Liver (tissue), 8 donors: ENCODE measurements at regions not wholly inside any gene's neighbourhood (a gene's known extent, or its start where the extent isn't known, plus 50 kb on each side); places are given as distances from the start of the nearest gene placed in this dataset.

Experiments
- DNase-seq: peaks from one replicate; pipeline ENCODE4 v3.0.0-alpha.2; 2017; ENCODE audit warnings: low spot score
- H3K27ac ChIP-seq, 2 donors: one replicate each; pipeline ENCODE4 v1.7.0; 2013; ENCODE audit warnings: inconsistent platforms in 2 of 2, low read length in 2 of 2, control low read depth in 1 of 2, low read depth in 1 of 2, mild to moderate bottlenecking in 1 of 2
- H3K27me3 ChIP-seq, 4 donors: one replicate each; pipeline versions ENCODE4 v1.6.1 to v1.7.0; 2013; ENCODE audit warnings: low read length in 3 of 4, inconsistent platforms in 1 of 4, mild to moderate bottlenecking in 1 of 4, moderate library complexity in 1 of 4; ENCODE audit not compliant: control insufficient read depth in 4 of 4, insufficient read depth in 4 of 4
- H3K36me3 ChIP-seq, 4 donors: one replicate each; pipeline versions ENCODE4 v1.6.1 to v1.7.0; 2013; ENCODE audit warnings: low read length in 3 of 4, mild to moderate bottlenecking in 3 of 4, low read depth in 1 of 4, moderate library complexity in 1 of 4; ENCODE audit not compliant: control insufficient read depth in 4 of 4, insufficient read depth in 3 of 4
- H3K4me1 ChIP-seq, 4 donors: one replicate each; pipeline versions ENCODE4 v1.6.1 to v1.7.0; 2013; ENCODE audit warnings: low read length in 3 of 4, mild to moderate bottlenecking in 3 of 4, moderate library complexity in 1 of 4; ENCODE audit not compliant: control insufficient read depth in 4 of 4, insufficient read depth in 4 of 4
- H3K4me3 ChIP-seq, 3 donors: one replicate each; pipeline versions ENCODE4 v1.6.1 to v1.7.0; 2013; ENCODE audit warnings: low read length in 3 of 3, control low read depth in 1 of 3, low read depth in 1 of 3, mild to moderate bottlenecking in 1 of 3
- H3K9ac ChIP-seq, 2 donors: one replicate each; pipeline ENCODE4 v1.7.0; 2013; ENCODE audit warnings: low read length in 2 of 2, mild to moderate bottlenecking in 2 of 2, moderate library complexity in 2 of 2, control low read depth in 1 of 2, low read depth in 1 of 2
- H3K9me3 ChIP-seq, 4 donors: one replicate each; pipeline versions ENCODE4 v1.6.1 to v1.7.0; 2013; ENCODE audit warnings: low read length in 3 of 4; ENCODE audit not compliant: control insufficient read depth in 4 of 4
- ATF3 ChIP-seq: IDR thresholded peaks from 2 replicates; pipeline ENCODE4 v1.6.1; 2016; ENCODE audit warnings: antibody characterized with exemption
- CTCF ChIP-seq: fragments of 150-350 bp; IDR thresholded peaks from 2 replicates; pipeline ENCODE4 v1.5.1; 2017; ENCODE audit warnings: improper control_type of control experiment, low read depth, low read length; ENCODE audit not compliant: missing input control
- EGR1 ChIP-seq, 2 donors: IDR thresholded peaks; 2 replicates each; pipeline ENCODE4 v1.6.1; 2016 to 2018; ENCODE audit warnings: antibody characterized with exemption in 2 of 2, low read depth in 2 of 2
- FOXA1 ChIP-seq: IDR thresholded peaks from 2 replicates; pipeline ENCODE4 v1.6.1; 2016; ENCODE audit warnings: antibody characterized with exemption
- FOXA2 ChIP-seq: IDR thresholded peaks from 2 replicates; pipeline ENCODE4 v1.6.1; 2016; ENCODE audit warnings: antibody characterized with exemption
- GABPA ChIP-seq, 2 donors: IDR thresholded peaks in 1 of 2; conservative IDR thresholded peaks in 1 of 2; 2 replicates each; pipeline ENCODE4 v1.6.1; 2016; ENCODE audit warnings: antibody characterized with exemption in 2 of 2, mild to moderate bottlenecking in 1 of 2, moderate library complexity in 1 of 2
- HNF4A ChIP-seq, 2 donors: conservative IDR thresholded peaks; 2 replicates each; pipeline ENCODE4 v1.6.1; 2016; ENCODE audit warnings: antibody characterized with exemption in 2 of 2, mild to moderate bottlenecking in 2 of 2
- HNF4G ChIP-seq: IDR thresholded peaks from 2 replicates; pipeline ENCODE4 v1.6.1; 2016; ENCODE audit warnings: antibody characterized with exemption
- MAX ChIP-seq: IDR thresholded peaks from 2 replicates; pipeline ENCODE4 v1.6.1; 2016; ENCODE audit warnings: antibody characterized with exemption
- NR2F2 ChIP-seq: IDR thresholded peaks from 2 replicates; pipeline ENCODE4 v1.6.1; 2016; ENCODE audit warnings: antibody characterized with exemption
- REST ChIP-seq: IDR thresholded peaks from 2 replicates; pipeline ENCODE4 v1.6.1; 2016; ENCODE audit warnings: antibody characterized with exemption, mild to moderate bottlenecking
- RXRA ChIP-seq, 2 donors: IDR thresholded peaks; 2 replicates each; pipeline ENCODE4 v1.6.1; 2017 to 2018; ENCODE audit warnings: antibody characterized with exemption in 2 of 2, mild to moderate bottlenecking in 1 of 2
- SP1 ChIP-seq: IDR thresholded peaks from 2 replicates; pipeline ENCODE4 v1.6.1; 2018; ENCODE audit warnings: antibody characterized with exemption, mild to moderate bottlenecking
- TAF1 ChIP-seq: conservative IDR thresholded peaks from 2 replicates; pipeline ENCODE4 v1.6.1; 2016; ENCODE audit warnings: antibody characterized with exemption, mild to moderate bottlenecking
- YY1 ChIP-seq: IDR thresholded peaks from 2 replicates; pipeline ENCODE4 v1.6.1; 2016; ENCODE audit warnings: antibody characterized with exemption, mild to moderate bottlenecking
- ZBTB33 ChIP-seq: IDR thresholded peaks from 2 replicates; pipeline ENCODE4 v1.6.1; 2016; ENCODE audit warnings: antibody characterized with exemption
- WGBS: extraction: QIAGEN DNeasy Blood & Tissue Kit; methylation state at CpG from one replicate; pipeline ENCODE4 v1.1.7; 2013; 5-methylcytosine and 5-hydroxymethylcytosine counted together
- donor health status: healthy.
- donor health status: healthy.
- donor health status: healthy.
- donor health status: healthy.
- donor health status: healthy.

GRCh38 chr5:29079771-29080170, 2041.4 kb upstream of the CDH9 start:
- TF ChIP-seq FOXA2 = no peak
- TF ChIP-seq ZBTB33 = no peak
- TF ChIP-seq NR2F2 = no peak
- no peak for TF ChIP-seq FOXA1
- 70% methylated on average over 3 of the region's 3 CpGs for WGBS
- no peak overlapping the region for H3K9ac ChIP-seq
- H3K4me1 ChIP-seq = no peaks in the 10 kb centered on the region
- no peaks in the 10 kb centered on the region for H3K36me3 ChIP-seq
- no peak for DNase-seq
- H3K27me3 ChIP-seq = no peaks in the 10 kb centered on the region
- no peak overlapping the region for H3K4me3 ChIP-seq
- no peak overlapping the region for H3K27ac ChIP-seq
- H3K9me3 ChIP-seq = no peaks in the 10 kb centered on the region

GRCh38 chr5:29077451-29077850, 2039.1 kb upstream of the CDH9 start:
- 65% methylated on average over 5 of the region's 5 CpGs for WGBS
- Histone ChIP-seq H3K4me3 (no peak overlapping the region), H3K9me3 (no peaks in the 10 kb centered on the region), H3K27ac (no peak overlapping the region), H3K36me3 (no peaks in the 10 kb centered on the region), H3K4me1 (no peaks in the 10 kb centered on the region), H3K27me3 (no peaks in the 10 kb centered on the region), H3K9ac (no peak overlapping the region)
- no peak for DNase-seq
- TF ChIP-seq EGR1 (IDR thresholded peaks at IDR 0.05; ENCODE audit: low read depth in 2 of 2) = no peak
- no peak for TF ChIP-seq FOXA2
- TF ChIP-seq SP1 = no peak
- TF ChIP-seq GABPA (IDR thresholded peaks at IDR 0.05 in 1 of 2, conservative IDR thresholded peaks at IDR 0.05 in 1 of 2) = no peak
- TF ChIP-seq RXRA (IDR thresholded peaks at IDR 0.05) = no peak
- TF ChIP-seq MAX = no peak
- TF ChIP-seq REST = no peak
- no peak for TF ChIP-seq YY1
- TF ChIP-seq CTCF = no peak
- no peak for TF ChIP-seq HNF4A (conservative IDR thresholded peaks at IDR 0.05)
- no peak for TF ChIP-seq HNF4G
- TF ChIP-seq FOXA1 = no peak
- no peak for TF ChIP-seq TAF1
- TF ChIP-seq ATF3 = no peak
